GM23338 (cell line): ENCODE measurements at regions not wholly inside any gene's neighbourhood (a gene's known extent, or its start where the extent isn't known, plus 50 kb on each side); places are given as distances from the start of the nearest gene placed in this dataset.

Experiments used
- CREB1 ChIP-seq: fragments of 250-450 bp; sonication (Bioruptor Pico); IDR thresholded peaks from 2 replicates; pipeline ENCODE4 v1.5.0; 2020; ENCODE audit warnings: low read depth, mild to moderate bottlenecking, moderate library complexity
- CTCF ChIP-seq, 2 experiments: fragments of 200-600 bp in 1 of 2; sonication (generic) in 1 of 2; conservative IDR thresholded peaks; 2 replicates each; pipeline versions ENCODE4 v1.5.1 to v1.6.1; 2016 to 2017; ENCODE audit warnings: antibody characterized with exemption in 2 of 2, low read depth in 2 of 2, mild to moderate bottlenecking in 2 of 2, moderate library complexity in 1 of 2
- EZH2 ChIP-seq: fragments of 200-600 bp; sonication (generic); IDR thresholded peaks from one replicate; pipeline ENCODE4 v1.8.0; 2017; ENCODE audit warnings: antibody characterized with exemption, mild to moderate bottlenecking, low read depth; ENCODE audit not compliant: unreplicated experiment
- EZH2phosphoT487 ChIP-seq: fragments of 200-600 bp; sonication (generic); IDR thresholded peaks from one replicate; pipeline ENCODE4 v1.8.1; 2018; ENCODE audit warnings: antibody characterized with exemption; ENCODE audit not compliant: unreplicated experiment
- JUNB ChIP-seq: IDR thresholded peaks from one replicate; pipeline ENCODE4 v1.6.1; 2016; ENCODE audit warnings: antibody characterized with exemption; ENCODE audit not compliant: unreplicated experiment
- NANOG ChIP-seq: IDR thresholded peaks from 2 replicates; pipeline ENCODE4 v1.6.1; 2016; ENCODE audit warnings: antibody characterized with exemption, borderline replicate concordance
- POLR2AphosphoS5 ChIP-seq: IDR thresholded peaks from 2 replicates; pipeline ENCODE4 v1.6.1; 2016; ENCODE audit warnings: antibody characterized with exemption, low read depth
- REST ChIP-seq: IDR thresholded peaks from one replicate; pipeline ENCODE4 v1.6.1; 2018; ENCODE audit warnings: antibody characterized with exemption; ENCODE audit not compliant: unreplicated experiment
- STAT1 ChIP-seq: IDR thresholded peaks from one replicate; pipeline ENCODE4 v1.6.1; 2016; ENCODE audit warnings: antibody characterized with exemption; ENCODE audit not compliant: unreplicated experiment
- ZNF114 ChIP-seq: fragments of 250-450 bp; sonication (Bioruptor Pico); IDR thresholded peaks from 2 replicates; pipeline ENCODE4 v1.5.0; 2020; ENCODE audit warnings: mild to moderate bottlenecking, moderate library complexity
- ZNF331 ChIP-seq: fragments of 250-450 bp; sonication (Bioruptor Pico); IDR thresholded peaks from 2 replicates; pipeline ENCODE4 v1.5.0; 2020; ENCODE audit warnings: low read depth, mild to moderate bottlenecking, moderate library complexity
- TF ChIP-seq, protein P1 (sequence below): IDR thresholded peaks from 2 replicates; pipeline ENCODE4 v1.6.1; 2016; ENCODE audit warnings: antibody characterized with exemption

- TF ChIP-seq CTCF (conservative IDR thresholded peaks at IDR 0.05; ENCODE audit: low read depth in 2 of 2) (peak; percentile 33 to 44), EZH2phosphoT487 (no peak), POLR2AphosphoS5 (no peak), EZH2 (no peak), REST (no peak), NANOG (no peak), ZNF331 (no peak), CREB1 (no peak), STAT1 (no peak), ZNF114 (no peak), JUNB (no peak)
- TF ChIP-seq, protein P1, sequence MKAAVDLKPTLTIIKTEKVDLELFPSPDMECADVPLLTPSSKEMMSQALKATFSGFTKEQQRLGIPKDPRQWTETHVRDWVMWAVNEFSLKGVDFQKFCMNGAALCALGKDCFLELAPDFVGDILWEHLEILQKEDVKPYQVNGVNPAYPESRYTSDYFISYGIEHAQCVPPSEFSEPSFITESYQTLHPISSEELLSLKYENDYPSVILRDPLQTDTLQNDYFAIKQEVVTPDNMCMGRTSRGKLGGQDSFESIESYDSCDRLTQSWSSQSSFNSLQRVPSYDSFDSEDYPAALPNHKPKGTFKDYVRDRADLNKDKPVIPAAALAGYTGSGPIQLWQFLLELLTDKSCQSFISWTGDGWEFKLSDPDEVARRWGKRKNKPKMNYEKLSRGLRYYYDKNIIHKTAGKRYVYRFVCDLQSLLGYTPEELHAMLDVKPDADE = no peak
Measured at GRCh38 chr6:163867518-163868292, 453.2 kb downstream of the QKI start.
